HepG2 (cell line): ENCODE measurements at regions not wholly inside any gene's neighbourhood (a gene's known extent, or its start where the extent isn't known, plus 50 kb on each side); places are given as distances from the start of the nearest gene placed in this dataset.

Experiments used
- ATAC-seq: fragments of 200-7000 bp; cut with Tn5 transposase; 3 replicates; pipeline ENCODE4 v1.9.1; 2020; ENCODE audit warnings: mild to moderate bottlenecking, moderate library complexity
- BruUV-seq: library from RNA; stranded (reverse); fragments of 400-500 nt; replicated peaks from 2 replicates; lab custom pipeline; 2021; lab: Mats Ljungman, UMichigan
- CTCF ChIA-PET: fragments of 300-600 bp; formaldehyde crosslinking; extraction: SDS; loops from one replicate; lab custom pipeline; 2021; ENCODE audit warnings: low total read pairs, inconsistent platforms, low intra/inter-chr PET ratio; lab: Yijun Ruan, JAX
- POLR2A ChIA-PET: fragments of 350-600 bp; sonication (Branson Sonifier 250); formaldehyde crosslinking; loops from one replicate; lab custom pipeline; 2020; ENCODE audit warnings: antibody characterized with exemption, inconsistent platforms; lab: Yijun Ruan, JAX
- DNase-seq: peaks from one replicate; pipeline ENCODE4 v3.0.0-alpha.2; 2015; ENCODE audit warnings: low spot score
- FAIRE-seq: peaks from 3 replicates; lab custom pipeline; 2011; peaks lifted over from hg19 to GRCh38; lab: Jason Lieb, UNC
- H2AFZ ChIP-seq: one replicate; pipeline ENCODE4 v1.6.1; 2011; ENCODE audit warnings: low read length, inconsistent platforms
- H3K27ac ChIP-seq: fragments of 300-600 bp; 3 replicates; pipeline ENCODE4 v1.8.0; 2011; ENCODE audit warnings: mixed run types, mild to moderate bottlenecking, mixed read lengths, low read length, inconsistent platforms; ENCODE audit not compliant: insufficient read depth; ENCODE audit errors: extremely low read length
- H3K27me3 ChIP-seq, 2 experiments: fragments of 200-600 bp in 1 of 2; 2 replicates in 1 of 2; 3 replicates in 1 of 2; pipeline versions ENCODE4 v1.6.0 to v1.8.0; 2011; ENCODE audit warnings: low read length in 2 of 2, mild to moderate bottlenecking in 2 of 2, moderate library complexity in 2 of 2, inconsistent platforms in 1 of 2; ENCODE audit not compliant: insufficient read depth in 2 of 2, control insufficient read depth in 1 of 2
- H3K36me3 ChIP-seq, 2 experiments: fragments of 200-600 bp in 1 of 2; replicated peaks in 1 of 2; 2 replicates in 1 of 2; 3 replicates in 1 of 2; pipeline versions ENCODE4 v1.5.1 to v1.8.0; 2011; ENCODE audit warnings: low read length in 2 of 2, inconsistent platforms in 1 of 2; ENCODE audit not compliant: insufficient read depth in 2 of 2, control insufficient read depth in 1 of 2
- H3K4me1 ChIP-seq: 2 replicates; pipeline ENCODE4 v1.5.1; 2012; ENCODE audit warnings: low read length, inconsistent platforms; ENCODE audit not compliant: insufficient read depth
- H3K4me2 ChIP-seq: 2 replicates; pipeline ENCODE4 v1.6.0; 2011; ENCODE audit warnings: low read depth, low read length, inconsistent platforms
- H3K4me3 ChIP-seq, 3 experiments: fragments of 200-600 bp in 1 of 3; sonication (generic), shearing (Covaris generic) in 1 of 3; replicated peaks in 1 of 3; 2 replicates each; pipeline ENCODE4 v1.5.1; 2011 to 2016; ENCODE audit warnings: low read length in 3 of 3, inconsistent platforms in 2 of 3, low read depth in 2 of 3, mild to moderate bottlenecking in 2 of 3, control low read depth in 1 of 3, mixed read lengths in 1 of 3; ENCODE audit not compliant: insufficient read depth in 1 of 3
- H3K79me2 ChIP-seq: one replicate; pipeline ENCODE4 v1.6.1; 2011; ENCODE audit warnings: low read length, inconsistent platforms; ENCODE audit not compliant: insufficient read depth
- H3K9ac ChIP-seq: 2 replicates; pipeline ENCODE4 v1.6.0; 2011; ENCODE audit warnings: mild to moderate bottlenecking, low read depth, low read length, inconsistent platforms; ENCODE audit not compliant: insufficient read depth
- H3K9me3 ChIP-seq: 2 replicates; pipeline ENCODE4 v1.5.1; 2012; ENCODE audit warnings: mild to moderate bottlenecking, low read length
- H4K20me1 ChIP-seq: 2 replicates; pipeline ENCODE4 v1.6.0; 2011; ENCODE audit warnings: inconsistent platforms, mild to moderate bottlenecking, low read length, moderate library complexity; ENCODE audit not compliant: insufficient read depth
- ATAD3A ChIP-seq: sonication (generic); formaldehyde crosslinking; IDR thresholded peaks from 2 replicates; pipeline ENCODE4 v1.4.0; 2020; ENCODE audit warnings: missing genetic modification reagents
- CAMTA2 ChIP-seq: sonication (generic); formaldehyde crosslinking; IDR thresholded peaks from 2 replicates; pipeline ENCODE4 v1.4.0; 2020; ENCODE audit warnings: mild to moderate bottlenecking, missing genetic modification reagents, borderline replicate concordance
- CENPX ChIP-seq: sonication (generic); formaldehyde crosslinking; IDR thresholded peaks from 2 replicates; pipeline ENCODE4 v1.9.0; 2021; ENCODE audit warnings: mild to moderate bottlenecking, missing genetic modification reagents, moderate library complexity
- GLI4 ChIP-seq: sonication (generic); formaldehyde crosslinking; IDR thresholded peaks from 2 replicates; pipeline ENCODE4 v1.5.1; 2020; ENCODE audit warnings: missing genetic modification reagents, mild to moderate bottlenecking, moderate library complexity, borderline replicate concordance
- MAFF ChIP-seq: IDR thresholded peaks from 2 replicates; pipeline ENCODE4 v1.6.1; 2011; ENCODE audit warnings: low read depth, low read length, improper control_type of control experiment
- MEIS1 ChIP-seq: sonication (generic); formaldehyde crosslinking; IDR thresholded peaks from 2 replicates; pipeline ENCODE4 v1.9.0; 2021; ENCODE audit warnings: mild to moderate bottlenecking, missing genetic modification reagents, moderate library complexity, borderline replicate concordance
- NR3C1 ChIP-seq: sonication (generic); formaldehyde crosslinking; IDR thresholded peaks from 2 replicates; pipeline ENCODE4 v1.4.0; 2020; ENCODE audit warnings: missing genetic modification reagents
- SMYD3 ChIP-seq: sonication (generic); formaldehyde crosslinking; IDR thresholded peaks from 2 replicates; pipeline ENCODE4 v1.8.1; 2023; ENCODE audit warnings: mild to moderate bottlenecking, missing genetic modification reagents
- TBX3 ChIP-seq: fragments of 450-650 bp; IDR thresholded peaks from 2 replicates; pipeline ENCODE4 v1.6.1; 2017; ENCODE audit warnings: antibody characterized with exemption, mild to moderate bottlenecking, inconsistent platforms, borderline replicate concordance
- U2AF1 ChIP-seq: fragments of 200-400 bp; formaldehyde crosslinking; optimal IDR thresholded peaks from 2 replicates; pipeline ENCODE3; 2017; ENCODE audit warnings: mild to moderate bottlenecking, low read depth, low read length
- ZBTB8A ChIP-seq: sonication (generic); formaldehyde crosslinking; IDR thresholded peaks from 2 replicates; pipeline ENCODE4 v1.4.0; 2020; ENCODE audit warnings: mild to moderate bottlenecking, low read depth, missing genetic modification reagents, borderline replicate concordance
- ZNF678 ChIP-seq: sonication (generic); formaldehyde crosslinking; IDR thresholded peaks from 2 replicates; pipeline ENCODE4 v1.4.0; 2020; ENCODE audit warnings: mild to moderate bottlenecking, missing genetic modification reagents
- ZSCAN25 ChIP-seq: sonication (generic); formaldehyde crosslinking; IDR thresholded peaks from 2 replicates; pipeline ENCODE4 v1.8.0; 2022; ENCODE audit warnings: mild to moderate bottlenecking, missing genetic modification reagents
- WGBS: methylation state at CpG from one replicate; pipeline ENCODE4 v1.1.6; 2017; ENCODE audit warnings: low lambda C conversion rate; 5-methylcytosine and 5-hydroxymethylcytosine counted together
- in situ Hi-C: cut with HindIII; loops from 2 replicates; pipeline ENCODE4 v1.10.0; 2017; ENCODE audit warnings: low pct_unique_long_range_greater_than_20kb; ENCODE audit not compliant: extremely low pct_ligation_motif_present
- intact Hi-C: fragments of 100-400 bp; cut with micrococcal nuclease; formaldehyde crosslinking; loops from one replicate; pipeline ENCODE4 v1.10.0; 2022; ENCODE audit not compliant: unreplicated experiment

DNA sequence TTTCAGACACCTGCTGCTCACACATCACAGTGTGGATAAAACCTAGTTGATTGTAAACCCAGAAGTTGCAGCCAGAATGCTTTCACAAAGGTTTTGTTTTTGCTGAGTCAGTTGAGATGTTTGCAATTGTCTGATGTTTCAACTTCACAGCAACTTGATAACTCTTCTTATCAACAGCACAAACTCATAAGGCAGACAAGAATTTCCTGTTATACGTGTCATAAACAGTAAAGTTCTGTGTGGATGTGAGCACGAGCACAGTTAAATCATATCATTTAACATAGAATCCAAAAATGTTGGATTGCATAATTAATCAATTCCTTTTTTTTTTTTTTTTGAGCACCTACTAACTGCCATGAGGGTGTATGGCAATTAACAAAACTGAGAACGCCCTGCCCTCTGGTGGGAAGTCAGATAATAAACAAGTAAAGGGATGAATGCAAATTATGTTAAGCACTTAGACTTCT is 512.2 kb downstream of the PDHA2 start (continued):
- no peak for TF ChIP-seq MEIS1 (CRISPR knock-in tag)
- TF ChIP-seq ZNF678 (CRISPR knock-in tag), result no peak
- TF ChIP-seq MAFF, result peak; percentile 67; the same call in 1 of the 2 replicates
- TF ChIP-seq ATAD3A, result no peak

DNA sequence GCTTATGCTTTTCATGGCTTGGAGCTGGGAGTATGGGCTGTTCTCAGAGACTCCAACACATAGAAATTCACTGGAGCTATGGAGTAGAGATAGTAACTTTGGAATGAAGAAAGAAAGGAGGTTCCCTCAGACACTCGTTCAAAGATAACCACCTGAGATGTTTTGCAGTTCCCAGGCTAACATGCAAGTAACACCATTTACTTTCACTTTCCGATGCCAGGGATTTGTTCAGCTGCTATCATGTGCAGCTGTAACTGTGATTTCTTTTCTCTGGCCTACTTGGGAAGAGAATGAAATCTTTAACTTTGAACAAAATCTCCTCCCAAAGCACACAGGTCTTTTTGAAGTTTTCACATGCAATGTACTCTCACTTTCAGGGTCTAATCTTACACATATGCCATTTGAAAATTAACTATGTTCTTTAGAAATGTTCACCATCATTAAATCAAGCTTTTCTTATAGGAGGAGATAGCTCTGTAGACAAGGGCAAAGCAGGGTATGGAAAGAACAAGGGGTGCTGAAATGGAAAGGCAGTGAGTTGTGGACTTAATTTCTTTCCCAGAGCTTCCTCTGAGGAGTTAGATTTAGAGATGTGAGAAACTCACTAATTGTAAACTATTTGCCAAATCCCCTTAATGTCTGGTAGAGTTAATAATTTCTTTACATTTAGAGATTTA is 514.3 kb downstream of the PDHA2 start:
- no peaks in the 10 kb centered on the region; the same call in 1 of the 2 replicates for H3K9me3 ChIP-seq
- BruUV-seq, result no TSS peak
- no peak overlapping the region for H3K27ac ChIP-seq
- no peaks in the 10 kb centered on the region for H3K79me2 ChIP-seq
- 3% methylated on average over 2 of the region's 2 CpGs for WGBS
- TF ChIP-seq TBX3, result no peak
- TF ChIP-seq NR3C1 (CRISPR knock-in tag), result no peak
- no peak for TF ChIP-seq SMYD3 (CRISPR knock-in tag)
- H3K36me3 ChIP-seq, result no peaks in the 10 kb centered on the region
- no peak overlapping the region for H3K4me2 ChIP-seq
- FAIRE-seq (no peak), ATAC-seq (no peak), DNase-seq (no peak)
- no peaks in the 10 kb centered on the region for H3K27me3 ChIP-seq
- intact Hi-C loops (no loop called here), in situ Hi-C loops (no loop called here)
- ChIA-PET POLR2A (no interaction called here), CTCF (no interaction called here)
- no peak overlapping the region for H3K9ac ChIP-seq
- no peak overlapping the region for H3K4me3 ChIP-seq
- H4K20me1 ChIP-seq, result no peaks in the 10 kb centered on the region
- H2AFZ ChIP-seq, result no peak overlapping the region
- H3K4me1 ChIP-seq, result no peaks in the 10 kb centered on the region

DNA sequence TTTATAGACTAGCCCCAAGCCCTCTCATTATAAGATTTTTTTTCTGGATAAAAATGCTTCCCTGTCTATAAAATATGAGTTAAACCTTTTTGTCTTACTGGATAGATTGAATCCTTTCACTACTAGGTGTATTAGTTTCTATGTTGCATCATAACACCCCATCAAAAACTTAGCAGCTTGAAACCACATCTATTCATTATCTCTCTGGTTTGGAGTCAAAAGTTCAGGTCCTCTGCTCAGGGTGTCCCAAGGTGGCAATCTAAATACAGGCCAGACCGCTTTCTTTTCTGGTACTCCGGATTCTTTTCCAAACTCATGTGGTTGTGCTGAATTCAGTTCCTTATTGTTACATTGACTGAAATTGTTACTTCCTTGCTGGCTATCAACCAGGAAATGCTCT is 515.5 kb downstream of the PDHA2 start:
- ATAC-seq (no peak), FAIRE-seq (no peak), DNase-seq (no peak)
- H3K4me2 ChIP-seq, result no peak overlapping the region
- no peaks in the 10 kb centered on the region for H3K9me3 ChIP-seq
- no peak overlapping the region for H3K27ac ChIP-seq
- no peaks in the 10 kb centered on the region for H3K79me2 ChIP-seq
- in situ Hi-C loops (no loop called here), intact Hi-C loops (no loop called here)
- no peaks in the 10 kb centered on the region for H3K4me1 ChIP-seq
- no peak overlapping the region for H3K9ac ChIP-seq
- TF ChIP-seq ZSCAN25 (CRISPR knock-in tag) (no peak), ZBTB8A (CRISPR knock-in tag) (no peak), CENPX (CRISPR knock-in tag) (no peak), CAMTA2 (no peak), GLI4 (no peak), U2AF1 (no peak)
- 5% methylated on average over 2 of the region's 2 CpGs for WGBS
- ChIA-PET POLR2A (no interaction called here), CTCF (no interaction called here)
- H3K36me3 ChIP-seq, result no peaks in the 10 kb centered on the region
- no peak overlapping the region for H3K4me3 ChIP-seq
- H3K27me3 ChIP-seq, result no peaks in the 10 kb centered on the region
- no TSS peak for BruUV-seq
- H2AFZ ChIP-seq, result no peak overlapping the region
- H4K20me1 ChIP-seq, result no peaks in the 10 kb centered on the region
